ENCODE measurements at regions not wholly inside any gene's neighbourhood (a gene's known extent, or its start where the extent isn't known, plus 50 kb on each side); places are given as distances from the start of the nearest gene placed in this dataset.

DNA sequence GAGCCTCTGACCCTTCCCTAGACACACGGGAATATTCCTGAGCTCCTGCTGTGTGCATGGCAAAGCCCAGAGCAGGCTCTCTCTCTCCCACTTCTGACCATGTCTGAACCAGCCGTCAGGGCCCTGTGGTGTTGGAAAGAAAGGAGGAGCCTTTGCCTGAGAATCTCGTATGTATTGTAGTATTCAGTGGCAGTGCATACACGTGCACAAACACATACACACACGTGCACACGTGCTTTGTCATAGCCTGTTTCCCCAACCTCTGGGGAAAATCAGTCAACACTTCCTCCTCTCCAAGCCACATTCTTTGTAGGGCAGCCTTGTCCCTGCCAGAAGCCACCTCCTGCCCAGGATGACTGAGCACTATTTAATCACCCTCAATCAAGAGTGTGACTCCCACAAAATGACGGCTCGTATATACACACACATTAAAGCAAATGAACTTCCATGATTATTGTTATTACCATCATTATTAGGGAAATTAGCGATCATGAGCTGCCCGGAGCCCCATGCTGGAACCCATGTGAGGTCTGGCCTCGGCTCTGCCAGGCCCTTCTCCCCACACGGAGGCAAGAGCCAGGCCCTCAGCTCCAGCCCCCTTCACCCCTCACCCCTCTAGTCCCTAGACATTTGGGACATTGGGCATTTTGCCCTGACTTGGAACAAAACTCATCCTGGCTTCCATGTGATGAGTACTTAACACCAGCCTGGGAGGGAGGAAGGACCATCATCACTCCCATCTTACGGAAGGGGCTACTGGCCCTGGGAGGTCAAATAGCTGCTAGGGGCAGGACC lies 331.9 kb downstream of the NPHP4 start:
- DNase-seq, result no peak

DNA sequence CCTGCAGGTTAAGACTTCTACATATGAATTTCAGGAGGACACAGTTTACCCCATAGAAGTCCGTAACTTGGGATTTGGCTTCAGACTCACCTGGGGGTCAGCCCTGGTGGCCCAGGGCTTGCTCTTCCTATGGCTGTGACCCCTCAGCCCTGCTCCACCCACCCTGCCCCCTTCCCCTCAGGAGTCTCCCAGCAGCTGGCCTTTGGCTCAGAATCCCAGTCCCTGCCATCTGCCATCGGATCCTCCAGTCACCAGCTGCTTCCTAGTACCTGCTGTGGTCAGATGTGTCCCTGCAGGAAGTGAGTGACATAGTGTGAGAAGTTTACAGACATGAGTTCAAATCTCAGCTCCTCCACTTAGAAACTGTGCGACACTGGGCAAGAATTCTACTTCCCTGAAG lies 332.6 kb downstream of the NPHP4 start:
- no peak for DNase-seq

DNA sequence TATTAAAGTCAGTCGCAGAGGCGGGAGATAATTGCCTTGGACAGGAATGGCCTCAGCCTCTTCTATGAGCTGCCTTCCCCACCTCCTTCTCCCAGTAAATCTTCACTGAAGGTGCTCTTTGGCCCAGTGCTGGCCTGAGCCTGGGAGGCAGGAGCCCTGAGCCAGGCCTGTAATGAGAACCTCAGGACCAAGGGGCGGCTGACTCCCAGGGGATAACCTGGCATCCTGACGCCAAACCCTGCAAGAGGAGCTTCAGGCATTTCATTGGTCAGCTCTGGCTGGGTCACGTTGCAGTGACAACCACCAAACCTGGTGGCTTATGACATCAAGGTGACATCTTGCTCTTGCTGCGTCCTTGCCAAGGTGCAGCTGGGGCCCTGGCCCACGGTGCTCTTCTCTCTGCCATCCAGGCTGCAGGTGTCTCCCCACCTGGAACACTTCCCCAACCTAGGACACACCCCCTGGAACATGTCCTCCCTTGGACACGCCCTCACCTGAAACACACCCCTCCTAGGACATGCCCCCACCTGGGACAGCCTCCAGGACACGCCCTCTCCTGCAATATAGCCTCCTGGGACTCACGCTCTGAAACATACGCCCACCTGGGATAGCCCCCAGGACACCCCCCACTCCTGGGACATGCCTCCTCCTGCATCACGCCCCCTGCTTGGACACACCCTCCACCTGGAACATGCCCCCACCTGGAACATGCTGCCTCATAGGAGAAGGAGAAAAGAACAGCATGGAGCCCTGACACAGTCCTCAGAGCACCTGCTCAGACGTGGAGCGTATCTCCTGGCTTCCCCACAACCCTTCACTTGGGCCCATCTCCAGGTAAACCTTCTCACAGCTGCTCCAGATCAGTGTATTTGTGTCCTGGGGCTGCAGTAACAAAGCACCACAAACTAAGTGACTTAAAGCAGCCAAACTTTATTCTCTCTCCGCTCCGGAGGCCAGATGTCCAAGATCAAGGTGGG lies 333.6 kb downstream of the NPHP4 start:
- DNase-seq, result no peak

DNA sequence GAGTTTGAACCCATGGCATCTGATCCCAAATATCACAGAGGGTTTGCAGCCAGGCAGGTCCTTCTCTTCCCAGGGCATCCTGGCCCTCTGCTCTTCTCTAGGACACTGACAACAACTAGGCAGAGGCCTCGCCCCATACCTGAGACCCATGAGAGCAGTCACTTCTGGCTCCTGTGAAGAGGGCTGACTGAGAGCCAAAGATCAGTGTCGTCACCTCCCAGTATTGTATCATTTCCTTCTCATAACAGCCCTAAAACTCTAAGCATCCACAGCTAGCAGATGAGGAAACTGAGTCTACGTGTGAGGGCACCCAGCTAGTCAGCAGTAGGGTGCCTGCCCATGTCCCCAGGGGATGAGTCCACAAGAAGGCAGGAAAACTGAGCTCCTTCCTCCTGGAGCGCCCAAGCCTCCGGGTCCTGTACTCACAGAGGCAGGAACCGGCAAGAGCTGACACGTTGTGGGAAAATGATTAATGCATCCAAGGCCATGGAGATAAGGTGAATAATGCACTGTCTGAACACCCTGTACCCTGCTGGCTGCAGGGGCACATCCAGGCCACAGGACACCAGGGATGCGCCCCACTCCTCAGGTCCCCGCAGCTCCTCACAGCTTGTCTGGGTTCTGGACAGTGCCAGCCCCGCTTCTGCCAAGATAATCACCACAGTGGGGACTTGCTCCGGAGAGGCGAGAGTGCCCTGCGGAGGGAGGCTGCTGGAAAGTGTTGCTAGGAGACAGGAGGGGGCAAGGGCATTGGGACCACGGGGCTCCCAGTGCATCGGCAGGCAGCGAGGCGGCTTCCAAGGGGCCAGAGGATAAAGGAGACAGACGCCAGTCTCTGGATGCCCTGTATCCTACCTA lies 340.0 kb downstream of the NPHP4 start:
- peak in 15 of 51 donors; percentile 5 to 31 (median 14) for DNase-seq

DNA sequence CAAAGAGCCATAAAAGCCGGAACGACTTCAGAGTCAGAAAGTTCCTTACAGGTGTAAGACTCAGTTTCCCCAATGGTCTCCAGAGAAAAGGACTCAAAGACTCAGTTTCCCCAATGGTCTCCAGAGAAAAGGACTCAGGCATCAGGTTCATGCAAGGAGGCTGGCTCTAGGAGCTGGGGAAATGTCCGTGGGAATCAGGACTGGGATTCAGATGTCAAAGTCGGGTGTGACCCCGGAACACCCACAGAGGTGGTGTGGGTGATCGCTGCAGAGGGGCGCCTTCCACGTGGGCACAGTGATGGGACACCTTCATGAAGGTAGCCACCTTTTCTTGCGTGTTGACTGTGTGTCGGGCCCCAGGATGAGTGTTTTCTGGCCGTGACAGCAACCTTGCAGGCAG lies 340.8 kb downstream of the NPHP4 start:
- no peak for DNase-seq

DNA sequence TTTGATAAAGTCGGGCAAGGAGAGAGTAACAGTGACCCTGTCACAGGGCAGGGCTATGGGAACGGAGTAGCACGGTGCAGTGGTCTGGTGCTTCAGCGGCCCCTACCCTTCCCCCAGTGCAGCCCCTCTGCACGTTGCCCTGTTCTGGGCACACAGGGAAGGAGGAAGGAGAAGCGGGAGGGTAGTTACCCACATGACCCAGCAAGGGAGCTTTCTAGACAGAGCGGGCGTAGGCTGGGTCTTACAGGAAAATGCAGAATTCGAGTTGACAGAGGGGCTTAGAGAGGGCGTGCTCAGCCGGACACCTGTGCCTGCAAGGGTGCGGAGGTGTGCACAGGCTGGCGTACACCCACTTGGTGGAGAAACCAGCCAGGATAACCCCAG lies 341.2 kb downstream of the NPHP4 start:
- no peak for DNase-seq

DNA sequence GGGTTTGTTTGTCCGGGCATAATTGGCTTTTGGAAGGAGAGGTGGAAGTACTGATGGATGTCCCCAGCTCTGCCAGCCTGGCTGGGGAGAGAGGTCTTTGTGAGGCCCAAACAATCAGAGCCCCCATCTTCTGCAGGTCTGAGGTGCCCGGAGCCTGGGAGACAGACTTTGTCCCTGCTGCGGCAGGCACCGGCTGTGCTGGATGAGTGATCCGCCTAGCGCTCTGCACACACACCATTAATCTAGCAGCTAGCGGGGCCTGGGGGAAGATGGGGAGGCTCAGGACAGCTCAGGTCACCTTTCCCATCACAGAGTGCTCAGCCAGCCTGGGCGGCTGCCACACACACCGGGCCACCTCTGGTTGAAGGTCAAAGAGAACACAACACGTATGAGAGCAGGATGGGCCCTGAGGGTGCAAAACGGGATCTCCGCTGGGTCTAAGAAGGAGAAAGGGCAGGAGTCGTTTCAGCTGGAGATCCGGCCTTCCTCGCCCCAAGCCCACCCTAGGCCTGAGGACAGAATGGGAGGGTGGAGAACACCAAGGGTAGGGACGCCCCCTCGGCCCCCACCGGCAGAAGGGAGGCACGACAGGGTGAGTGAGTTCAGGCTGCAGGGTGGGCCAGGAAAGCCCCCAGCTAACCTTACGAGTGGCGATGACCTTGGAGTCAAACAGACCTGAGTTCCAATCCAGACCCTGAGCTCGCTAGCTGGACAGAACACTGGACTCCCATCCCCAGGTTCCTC lies 341.8 kb downstream of the NPHP4 start:
- no peak for DNase-seq

DNA sequence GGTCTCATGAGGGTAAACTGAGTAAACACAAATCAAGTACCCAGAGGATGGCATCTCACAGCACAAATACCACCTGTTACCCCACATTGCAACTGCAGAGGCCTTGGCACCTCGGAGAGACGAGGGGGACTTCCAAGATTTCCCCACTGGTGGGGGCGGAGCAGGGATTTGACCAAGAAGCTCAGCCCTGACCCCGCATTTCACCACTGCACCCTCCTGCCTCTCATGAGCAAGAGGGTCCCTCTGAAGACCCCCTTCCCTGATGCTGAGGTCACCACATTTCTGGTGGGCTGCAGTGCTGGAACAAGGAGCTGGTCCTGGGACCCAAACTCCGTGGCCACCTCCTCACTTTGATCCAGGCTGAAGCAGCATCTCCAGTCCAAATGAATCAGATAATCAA lies 342.4 kb downstream of the NPHP4 start:
- no peak for DNase-seq

DNA sequence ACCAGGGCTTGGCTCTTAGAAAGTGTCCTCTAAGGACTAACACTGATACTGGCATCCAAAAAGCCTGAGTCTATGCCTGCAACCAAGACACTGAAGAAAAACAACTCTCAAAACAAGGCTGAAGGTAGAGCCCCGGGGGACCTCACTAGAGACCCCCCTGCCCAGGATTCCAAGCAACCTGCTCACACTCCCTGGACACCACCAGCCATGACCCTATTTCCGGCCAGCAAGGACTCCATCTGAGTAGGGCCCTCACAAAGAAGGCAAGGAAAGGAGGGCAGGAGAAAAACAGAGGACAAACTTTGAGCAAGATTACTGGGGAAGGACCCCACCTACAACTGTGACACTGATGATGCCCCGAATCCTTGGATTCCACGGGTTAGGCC lies 343.1 kb downstream of the NPHP4 start:
- DNase-seq, result no peak

DNA sequence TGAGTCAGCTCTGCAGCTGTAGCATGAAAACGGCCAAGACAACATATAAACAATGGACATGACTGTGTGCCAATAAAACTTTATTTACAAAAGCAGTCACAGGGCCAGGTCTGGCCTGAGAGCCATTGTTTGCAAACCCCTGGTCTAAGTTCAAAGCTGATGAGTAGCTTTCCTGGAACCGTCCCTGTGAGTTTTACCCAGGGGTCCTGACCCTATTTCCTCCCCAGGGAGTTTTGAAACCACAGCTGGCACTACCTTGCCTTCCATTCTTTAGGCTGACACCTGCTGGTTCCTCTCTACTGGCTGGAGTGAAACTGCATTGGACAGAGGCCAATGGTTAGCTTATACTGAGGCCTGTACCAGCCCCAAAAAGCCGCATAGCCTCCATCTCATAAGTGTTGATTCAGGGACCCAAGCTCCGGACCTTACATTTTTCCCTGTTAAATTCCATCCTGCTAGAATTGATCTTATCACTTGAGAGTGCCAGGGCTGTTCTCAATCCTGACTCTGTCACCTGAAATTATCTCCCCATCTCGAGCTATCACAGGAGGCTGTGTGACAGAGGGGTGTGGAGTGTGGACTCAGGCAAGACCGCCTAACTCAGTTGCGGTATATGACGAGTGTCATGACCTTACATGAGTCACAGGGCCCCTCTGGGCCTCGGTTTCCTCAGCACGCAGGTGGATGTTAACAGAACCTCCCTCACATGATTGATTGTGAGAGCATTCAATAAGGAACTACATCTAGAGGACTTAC lies 343.6 kb downstream of the NPHP4 start:
- no peak for DNase-seq

DNA sequence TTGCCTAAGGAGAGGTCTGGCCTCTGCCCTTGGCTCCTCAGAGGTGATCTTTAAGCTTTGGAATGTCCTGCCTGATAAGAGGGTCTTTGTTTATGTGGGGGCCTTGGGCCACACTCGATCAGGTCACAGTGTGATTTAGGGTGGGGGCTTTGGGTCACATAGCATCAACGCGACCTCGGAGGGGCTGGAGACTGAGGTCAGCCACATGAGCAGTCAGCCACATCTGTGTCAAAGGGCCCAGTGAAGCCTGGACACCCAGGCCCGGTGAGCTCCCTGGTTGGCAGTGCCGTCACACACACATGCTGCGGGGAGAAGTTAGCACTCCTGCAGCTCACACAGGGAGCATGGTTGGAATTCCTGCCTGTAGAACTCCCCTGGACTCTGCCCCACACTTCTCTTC lies 345.0 kb downstream of the NPHP4 start:
- DNase-seq, result no peak

DNA sequence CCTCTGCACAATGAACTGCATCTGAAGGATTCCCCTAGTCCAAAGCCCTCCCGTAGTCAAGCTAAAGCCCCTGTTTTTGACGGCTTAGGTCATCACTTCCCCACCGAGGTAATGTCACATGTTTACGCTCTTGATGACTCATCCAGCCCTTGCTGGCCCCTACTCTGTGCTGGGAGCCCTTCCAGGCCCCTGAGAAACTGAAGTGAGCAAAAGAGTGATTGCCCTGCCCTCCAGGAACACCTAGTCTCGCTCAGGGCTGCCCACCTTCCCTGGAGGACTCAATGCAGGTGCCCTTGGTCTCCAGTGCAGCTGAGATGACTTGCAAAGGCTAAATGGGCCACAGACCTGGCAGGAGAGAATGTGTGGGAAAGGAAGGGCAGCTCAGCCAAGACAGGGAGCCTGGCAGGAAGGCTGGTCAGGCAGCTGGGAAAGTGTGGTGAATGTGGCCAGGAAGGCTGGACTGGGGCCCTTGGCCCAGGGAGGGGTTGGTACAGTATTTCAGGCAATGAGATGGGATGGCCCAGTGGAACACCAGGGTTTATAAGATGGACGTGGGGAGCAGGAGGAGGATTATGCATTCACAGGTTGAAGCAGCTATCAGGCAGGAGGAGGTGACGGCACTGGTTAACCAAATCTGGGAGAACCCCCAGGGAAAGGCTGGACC lies 345.6 kb downstream of the NPHP4 start:
- no peak for DNase-seq

DNA sequence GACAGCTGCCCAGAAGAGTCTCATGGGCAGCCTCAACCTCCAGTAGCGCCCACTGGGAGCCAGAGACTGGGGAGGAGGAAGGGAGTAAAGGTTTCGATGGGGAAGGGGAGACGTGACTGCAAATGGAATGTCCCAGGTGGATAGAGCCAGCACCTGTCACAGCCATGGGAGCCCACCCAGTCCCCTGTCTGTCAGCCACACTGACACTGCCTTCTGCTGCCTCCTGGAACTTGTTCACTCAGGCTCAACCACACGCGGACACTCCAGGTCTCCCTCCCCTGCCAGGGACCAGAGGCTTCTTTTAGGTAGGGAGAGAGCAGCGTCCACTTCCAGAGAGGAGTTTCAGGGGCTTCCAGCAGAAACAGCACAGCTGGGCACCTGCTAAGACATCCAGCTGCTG lies 346.3 kb downstream of the NPHP4 start:
- no peak for DNase-seq

DNA sequence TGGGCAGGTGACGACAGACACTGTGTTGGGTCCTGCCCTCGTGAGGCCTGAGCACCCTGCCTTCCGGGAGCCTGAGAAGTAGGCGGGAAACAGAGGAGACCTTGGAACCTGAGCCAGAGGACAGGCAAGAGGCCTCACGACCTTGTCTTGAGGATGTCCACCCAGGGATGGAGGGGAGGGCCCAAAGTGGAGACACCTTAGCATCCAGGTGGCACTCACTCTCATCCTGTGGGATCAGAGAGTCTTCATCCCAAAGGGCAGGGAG lies 347.2 kb downstream of the NPHP4 start:
- no peak for DNase-seq

DNA sequence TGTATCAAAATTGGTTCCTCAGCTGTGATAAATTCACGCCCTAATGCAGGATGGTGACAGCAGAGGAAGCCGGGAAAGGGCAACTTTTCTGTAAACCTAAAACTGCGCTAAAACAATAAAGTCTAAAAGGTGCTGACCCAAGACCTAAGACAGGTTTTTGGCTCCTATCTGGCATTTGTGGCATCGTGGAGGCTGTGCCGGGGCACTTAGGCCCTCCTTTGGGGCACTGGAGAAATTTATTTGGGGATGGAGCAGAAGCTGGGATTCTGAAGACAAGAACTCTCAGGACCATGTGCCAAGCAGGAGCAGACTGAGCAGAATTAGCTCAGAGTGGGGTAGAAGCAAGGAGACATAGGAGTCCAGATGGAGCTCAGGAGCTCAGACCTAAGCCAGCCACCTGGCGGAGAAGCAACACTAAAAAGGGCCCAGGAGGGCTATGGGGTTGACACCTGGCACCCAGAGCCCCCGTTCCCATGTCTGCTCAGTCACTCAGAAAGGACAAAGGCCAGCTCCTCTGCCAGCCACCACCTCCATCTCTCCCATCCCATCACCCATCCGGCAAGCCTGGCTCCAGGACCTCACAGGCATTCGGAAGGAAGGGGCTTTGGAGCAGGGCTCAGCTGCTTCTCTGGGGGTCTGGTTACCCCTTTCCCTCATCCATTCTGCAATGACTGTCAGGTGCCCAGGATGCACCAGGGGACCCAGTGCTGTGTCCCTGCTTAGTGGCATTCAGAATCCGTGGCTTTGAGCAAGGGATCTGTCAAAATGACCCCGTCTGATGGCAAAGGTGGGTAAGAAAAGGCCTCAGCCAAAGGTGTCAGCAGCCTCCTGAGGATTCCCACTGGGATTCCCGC lies 347.7 kb downstream of the NPHP4 start:
- no peak for DNase-seq

DNA sequence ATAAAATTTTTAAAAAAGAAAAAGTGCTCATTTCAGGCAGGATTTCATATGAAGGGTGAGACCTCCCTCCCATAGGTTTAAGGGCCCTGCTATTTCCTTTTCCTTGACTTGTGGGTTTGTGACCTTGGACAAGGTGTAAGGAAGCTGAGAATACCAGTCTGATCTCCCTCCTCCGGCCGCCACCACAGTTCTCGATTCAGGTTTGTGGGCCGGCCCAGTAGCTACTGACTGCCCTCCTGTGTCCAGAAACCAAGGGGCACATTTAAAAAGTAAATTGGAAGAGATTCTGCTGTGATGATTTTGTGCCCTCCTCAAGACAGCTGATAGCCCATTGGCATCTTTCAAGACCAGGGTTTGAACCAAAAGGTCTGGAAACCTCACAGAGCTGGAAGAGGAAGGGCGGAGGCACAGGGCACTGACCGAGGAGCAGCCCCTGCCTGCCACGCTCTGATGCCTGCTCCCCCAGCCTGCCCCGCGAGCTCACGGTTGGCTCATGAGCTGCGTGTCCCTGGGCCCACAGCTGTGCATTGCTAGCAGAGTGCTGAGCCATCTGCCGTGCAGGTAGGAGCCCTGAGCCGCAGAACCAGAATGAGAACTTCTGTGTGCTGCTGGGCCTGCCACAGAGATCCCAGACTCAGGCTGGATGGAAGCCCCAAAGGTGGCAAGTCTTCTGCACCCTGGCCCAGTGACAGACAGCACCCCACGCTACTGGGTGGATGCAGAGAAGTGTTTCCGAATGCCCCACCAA lies 348.7 kb downstream of the NPHP4 start:
- DNase-seq, result no peak

DNA sequence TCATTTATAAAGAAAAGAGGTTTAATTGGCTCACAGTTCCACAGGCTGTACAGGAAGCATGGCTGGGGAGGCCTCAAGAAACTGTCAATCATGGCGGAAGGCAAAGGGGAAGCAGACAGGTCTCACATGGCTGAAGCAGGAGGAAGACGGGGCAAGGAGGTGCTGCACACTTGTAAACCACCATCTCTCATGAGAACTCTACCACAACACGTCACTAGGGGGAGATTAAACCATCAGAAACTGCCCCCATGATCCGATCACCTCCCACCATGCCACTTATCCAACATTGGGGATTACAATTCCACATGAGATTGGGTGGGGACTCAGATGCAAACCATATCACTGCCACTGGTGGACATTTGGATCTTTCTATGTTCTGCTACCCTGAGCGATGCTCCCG lies 351.4 kb downstream of the NPHP4 start:
- DNase-seq, result no peak

DNA sequence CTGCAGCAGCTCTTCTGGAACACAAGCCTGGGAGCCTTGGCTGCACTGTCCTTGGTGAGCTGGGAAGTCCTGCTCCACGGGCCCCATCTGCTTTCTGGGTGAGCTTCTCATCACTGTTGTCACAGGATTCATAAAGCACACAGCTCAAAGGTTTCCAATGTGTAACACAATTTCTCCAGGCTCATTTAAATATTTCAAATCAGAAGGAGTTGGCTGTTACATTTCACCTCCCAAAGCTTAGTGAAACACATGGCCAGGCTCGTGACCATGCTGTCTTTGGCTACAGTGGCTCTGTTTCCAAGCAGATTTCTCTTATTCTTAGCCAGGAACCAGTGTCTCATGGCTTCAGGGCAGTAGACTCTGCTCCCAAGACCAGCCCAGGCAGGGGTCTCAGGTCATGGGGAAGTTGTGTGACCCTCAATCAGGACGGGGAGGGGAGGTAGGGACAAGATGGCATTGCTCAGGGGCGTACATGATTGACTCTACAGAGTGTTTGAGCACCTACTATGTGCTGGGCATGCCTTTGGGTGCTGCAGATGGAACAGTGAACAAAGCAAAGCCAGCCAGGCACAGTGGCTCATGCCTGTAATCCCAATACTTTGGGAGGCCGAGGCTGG lies 353.0 kb downstream of the NPHP4 start:
- no peak for DNase-seq

Data from hypothalamus (tissue), 51 donors.